ENCODE measurements at regions not wholly inside any gene's neighbourhood (a gene's known extent, or its start where the extent isn't known, plus 50 kb on each side); places are given as distances from the start of the nearest gene placed in this dataset.

- Histone ChIP-seq H3K9me3 (no peaks in the 10 kb centered on the region), H3K27me3 (replicated peaks; ENCODE audit: control insufficient read depth, insufficient read depth, low read length) (no peaks in the 10 kb centered on the region), H3K4me1 (peaks cover 12% of the 10 kb centered on the region), H3K36me3 (ENCODE audit: control insufficient read depth, insufficient read depth, low read length) (no peaks in the 10 kb centered on the region), H3K4me3 (ENCODE audit: low read depth, low read length) (peak overlapping the region; percentile 88)
- peaks cover 23% of the 10 kb centered on the region for H3K4me1 Mint-ChIP-seq (ENCODE audit: low read depth, unreplicated experiment)
- ChIA-PET POLR2A (no interaction called here), CTCF (interaction anchor here (0.6 to 3.2 kb wide), 7 partner anchors 88 to 429 kb away, joined by 3 to 42 read pairs (median 8); no protein-coding TSS in a partner anchor)
- no TSS peak for BruUV-seq (replicated peaks)
- H3K27me3 Mint-ChIP-seq (ENCODE audit: insufficient read depth, unreplicated experiment): no peaks in the 10 kb centered on the region
- H3K27ac Mint-ChIP-seq (ENCODE audit: unreplicated experiment): peak overlapping the region; percentile 60
- H3K4me3 Mint-ChIP-seq (ENCODE audit: unreplicated experiment): peak overlapping the region; percentile 74
- peak; percentile 90 to 91 for DNase-seq
- peaks cover 10% of the 10 kb centered on the region for H3K36me3 Mint-ChIP-seq (ENCODE audit: insufficient read depth, unreplicated experiment)
- no peak for TF ChIP-seq CTCF (IDR thresholded peaks at IDR 0.05; ENCODE audit: insufficient read depth in 1 of 2, low read depth in 1 of 2, low read length in 1 of 2, severe bottlenecking in 1 of 2, unreplicated experiment in 1 of 2)
- no peaks in the 10 kb centered on the region for H3K9me3 Mint-ChIP-seq (ENCODE audit: unreplicated experiment)
- intact Hi-C loops (cut with micrococcal nuclease; ENCODE audit: unreplicated experiment): loop anchor here (1.0 to 5.0 kb wide), 2 partner anchors 87 to 234 kb away; no protein-coding TSS in a partner anchor
Observed at GRCh38 chr2:134119713-134120405, 134.0 kb upstream of the MGAT5 start.

- H3K27me3 Mint-ChIP-seq (ENCODE audit: insufficient read depth, unreplicated experiment): no peaks in the 10 kb centered on the region
- Histone ChIP-seq H3K36me3 (ENCODE audit: control insufficient read depth, insufficient read depth, low read length) (no peaks in the 10 kb centered on the region), H3K4me1 (peaks cover 12% of the 10 kb centered on the region), H3K9me3 (no peaks in the 10 kb centered on the region), H3K27me3 (replicated peaks; ENCODE audit: control insufficient read depth, insufficient read depth, low read length) (no peaks in the 10 kb centered on the region), H3K4me3 (ENCODE audit: low read depth, low read length) (peak overlapping the region; percentile 88)
- H3K4me1 Mint-ChIP-seq (ENCODE audit: low read depth, unreplicated experiment): peaks cover 23% of the 10 kb centered on the region
- peak overlapping the region; percentile 74 for H3K4me3 Mint-ChIP-seq (ENCODE audit: unreplicated experiment)
- no peak overlapping the region for H3K27ac Mint-ChIP-seq (ENCODE audit: unreplicated experiment)
- no TSS peak for BruUV-seq (replicated peaks)
- intact Hi-C loops (cut with micrococcal nuclease; ENCODE audit: unreplicated experiment): no loop called here
- TF ChIP-seq CTCF (IDR thresholded peaks at IDR 0.05; ENCODE audit: insufficient read depth in 1 of 2, low read depth in 1 of 2, low read length in 1 of 2, severe bottlenecking in 1 of 2, unreplicated experiment in 1 of 2): no peak
- POLR2A ChIA-PET: no interaction called here
- CTCF ChIA-PET: interaction anchor here (0.8 to 3.2 kb wide), 3 partner anchors 234 to 330 kb away, joined by 11 to 42 read pairs (median 14); no protein-coding TSS in a partner anchor
- DNase-seq: peak in 1 of 2 experiments; percentile 32
- peaks cover 10% of the 10 kb centered on the region for H3K36me3 Mint-ChIP-seq (ENCODE audit: insufficient read depth, unreplicated experiment)
- no peaks in the 10 kb centered on the region for H3K9me3 Mint-ChIP-seq (ENCODE audit: unreplicated experiment)
Observed at GRCh38 chr2:134120406-134120732, 133.5 kb upstream of the MGAT5 start.

- no TSS peak for BruUV-seq (replicated peaks)
- no peaks in the 10 kb centered on the region for H3K9me3 ChIP-seq
- CTCF ChIA-PET: no interaction called here
- intact Hi-C loops (cut with micrococcal nuclease; ENCODE audit: unreplicated experiment): no loop called here
- H3K4me3 ChIP-seq (ENCODE audit: low read depth, low read length): peak overlapping the region; percentile 88
- H3K36me3 Mint-ChIP-seq (ENCODE audit: insufficient read depth, unreplicated experiment): peaks cover 10% of the 10 kb centered on the region
- peaks cover 23% of the 10 kb centered on the region for H3K4me1 Mint-ChIP-seq (ENCODE audit: low read depth, unreplicated experiment)
- H3K36me3 ChIP-seq (ENCODE audit: control insufficient read depth, insufficient read depth, low read length): no peaks in the 10 kb centered on the region
- TF ChIP-seq CTCF (IDR thresholded peaks at IDR 0.05; ENCODE audit: insufficient read depth in 1 of 2, low read depth in 1 of 2, low read length in 1 of 2, severe bottlenecking in 1 of 2, unreplicated experiment in 1 of 2): no peak
- H3K27me3 ChIP-seq (replicated peaks; ENCODE audit: control insufficient read depth, insufficient read depth, low read length): no peaks in the 10 kb centered on the region
- POLR2A ChIA-PET: no interaction called here
- H3K4me3 Mint-ChIP-seq (ENCODE audit: unreplicated experiment): peak overlapping the region; percentile 74
- peak in 1 of 2 experiments; percentile 47 for DNase-seq
- H3K27me3 Mint-ChIP-seq (ENCODE audit: insufficient read depth, unreplicated experiment): no peaks in the 10 kb centered on the region
- H3K27ac Mint-ChIP-seq (ENCODE audit: unreplicated experiment): no peak overlapping the region
- H3K4me1 ChIP-seq: peaks cover 12% of the 10 kb centered on the region
- H3K9me3 Mint-ChIP-seq (ENCODE audit: unreplicated experiment): no peaks in the 10 kb centered on the region
Observed at GRCh38 chr2:134120733-134121630, 132.9 kb upstream of the MGAT5 start.
